GM04503 (cell line): ENCODE measurements at regions not wholly inside any gene's neighbourhood (a gene's known extent, or its start where the extent isn't known, plus 50 kb on each side); places are given as distances from the start of the nearest gene placed in this dataset.
"Not testable (repeated sequence)": the region's sequence is repeated elsewhere in the genome, so short reads cannot be mapped to it uniquely, and the experiment has no call there.

Source experiments
- DNase-seq: peaks from one replicate; pipeline ENCODE4 v3.0.0-alpha.2; 2012; ENCODE audit warnings: low read depth

DNA sequence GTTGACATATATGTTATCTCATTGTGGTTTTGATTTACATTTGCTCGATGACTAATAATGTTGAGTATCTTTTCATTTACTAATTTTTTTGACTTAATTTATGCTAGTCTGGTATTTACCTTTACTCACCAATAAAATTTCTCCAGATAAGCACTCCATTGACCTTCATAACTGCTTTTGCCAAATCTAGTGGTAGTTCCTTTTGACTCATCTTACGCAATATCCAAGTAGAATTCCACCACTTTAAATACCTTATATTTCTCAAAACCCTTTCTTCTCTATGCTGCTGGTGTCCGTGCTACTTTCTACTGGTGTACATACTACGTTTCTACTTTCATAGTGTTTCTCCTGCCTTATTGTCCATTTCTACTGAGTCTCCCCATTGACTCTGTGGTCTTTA lies 407.6 kb upstream of the SPHKAP start:
- DNase-seq, result no peak

DNA sequence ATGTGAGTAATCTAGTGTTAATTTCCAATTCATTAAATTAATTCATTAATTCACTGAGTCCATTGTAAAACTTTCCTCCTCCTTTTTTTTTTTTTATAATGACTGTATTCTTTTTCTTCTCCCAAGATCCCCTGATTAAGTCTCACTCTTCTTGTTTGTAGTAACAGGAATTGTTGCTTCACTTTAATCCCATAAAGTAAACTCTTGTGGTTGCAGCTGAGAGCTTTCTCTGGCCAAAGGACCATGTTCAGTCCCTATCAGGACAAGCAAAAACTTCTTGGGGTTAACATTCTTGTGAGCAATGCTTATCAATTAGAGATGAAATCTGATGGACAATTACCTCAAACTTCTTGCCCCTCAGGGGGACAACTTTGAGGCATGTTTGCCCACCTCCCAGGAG lies 400.2 kb upstream of the SPHKAP start:
- no peak for DNase-seq

DNA sequence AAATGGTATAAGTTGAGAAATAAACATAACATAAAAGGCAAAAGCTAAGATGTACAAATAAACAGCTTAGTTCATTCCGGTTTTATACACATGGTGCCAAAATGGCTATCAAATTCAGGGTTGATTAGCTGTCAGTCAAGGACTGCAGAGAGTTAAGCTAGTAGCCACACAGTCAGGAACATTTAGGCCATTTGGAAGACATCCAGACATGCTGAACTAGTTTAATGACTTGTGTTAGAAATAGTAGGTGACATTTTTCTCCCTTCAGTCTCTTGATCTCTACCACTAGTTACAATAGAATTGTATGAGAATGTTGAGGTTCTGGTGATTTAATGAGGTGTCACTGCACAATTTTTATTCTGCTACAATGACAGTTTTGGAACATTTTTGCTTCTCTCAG lies 394.4 kb upstream of the SPHKAP start:
- DNase-seq, result no peak

DNA sequence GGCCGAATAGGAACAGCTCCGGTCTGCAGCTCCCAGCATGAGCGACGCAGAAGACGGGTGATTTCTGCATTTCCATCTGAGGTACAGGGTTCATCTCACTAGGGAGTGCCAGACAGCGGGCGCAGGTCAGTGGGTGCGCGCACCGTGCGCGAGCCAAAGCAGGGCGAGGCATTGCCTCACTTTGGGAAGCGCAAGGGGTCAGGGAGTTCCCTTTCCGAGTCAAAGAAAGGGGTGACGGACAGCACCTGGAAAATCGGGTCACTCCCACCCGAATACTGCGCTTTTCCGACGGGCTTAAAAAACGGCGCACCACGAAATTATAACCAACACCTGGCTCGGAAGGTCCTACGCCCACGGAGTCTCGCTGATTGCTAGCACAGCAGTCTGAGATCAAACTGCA lies 386.8 kb upstream of the SPHKAP start:
- DNase-seq, result not testable (repeated sequence)

DNA sequence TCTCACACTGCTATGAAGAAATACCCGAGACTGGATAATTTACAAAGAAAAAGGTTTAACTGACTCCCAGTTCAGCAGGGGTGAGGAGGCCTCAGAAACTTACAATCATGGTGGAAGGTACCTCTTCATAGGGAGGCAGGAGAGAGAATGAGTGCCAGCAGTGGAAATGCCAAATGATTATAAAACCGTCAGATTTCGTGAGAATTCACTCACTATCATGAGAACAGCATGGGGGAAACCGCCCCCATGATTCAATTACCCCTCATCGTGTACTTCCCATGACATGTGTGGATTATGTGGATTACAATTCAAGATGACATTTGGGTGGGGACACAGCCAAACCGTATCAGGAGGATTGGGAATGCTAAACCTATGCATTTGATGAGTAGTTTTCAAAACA lies 380.3 kb upstream of the SPHKAP start:
- no peak for DNase-seq

DNA sequence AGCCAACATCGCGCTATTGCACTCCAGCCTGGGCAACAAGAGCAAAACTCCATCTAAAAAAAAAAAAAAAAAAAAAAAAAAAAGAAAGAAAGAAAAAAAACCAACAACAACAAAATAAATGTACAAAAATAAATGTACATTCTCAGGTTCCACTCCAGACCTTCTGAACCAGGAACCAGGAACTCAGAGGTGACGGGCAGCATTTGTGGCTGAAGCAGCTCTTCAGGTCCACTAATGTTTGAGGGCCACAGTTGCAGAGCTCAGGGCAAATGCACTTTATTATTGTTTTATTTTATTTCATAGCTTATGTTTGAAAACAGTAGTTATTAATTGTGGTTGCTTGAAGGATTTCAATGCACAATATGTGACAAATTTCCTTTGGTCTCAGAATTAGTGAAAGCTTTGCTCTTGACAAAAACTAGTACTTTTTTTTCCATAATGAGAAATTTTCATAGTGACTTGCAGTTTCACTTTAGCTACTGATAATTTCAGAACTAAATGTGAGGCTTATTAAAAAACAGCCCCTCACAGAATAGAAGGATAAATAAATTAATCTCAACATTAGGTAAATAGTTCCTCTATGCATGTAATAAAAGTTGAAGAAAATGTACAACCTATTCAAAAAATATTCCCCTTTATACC lies 378.4 kb upstream of the SPHKAP start:
- DNase-seq, result no peak

DNA sequence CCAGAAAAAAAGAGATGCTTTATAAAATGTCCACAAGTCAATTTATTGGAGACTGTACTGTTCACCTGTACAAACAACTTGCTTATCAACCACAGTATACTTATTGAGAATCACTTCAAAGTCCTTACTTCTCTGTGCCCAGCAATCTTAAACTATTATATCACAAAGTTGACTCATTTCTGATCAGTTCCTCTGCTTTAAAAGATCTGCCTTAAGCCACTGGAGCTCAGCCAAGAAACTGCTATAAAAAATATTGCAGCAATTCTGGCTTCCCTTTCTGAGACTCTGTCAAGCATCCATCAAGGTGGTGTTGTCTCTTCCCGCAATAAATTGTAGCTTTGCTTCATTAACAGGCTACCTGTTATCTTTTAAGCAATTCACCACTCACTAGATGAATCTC lies 375.2 kb upstream of the SPHKAP start:
- DNase-seq, result peak; percentile 10

DNA sequence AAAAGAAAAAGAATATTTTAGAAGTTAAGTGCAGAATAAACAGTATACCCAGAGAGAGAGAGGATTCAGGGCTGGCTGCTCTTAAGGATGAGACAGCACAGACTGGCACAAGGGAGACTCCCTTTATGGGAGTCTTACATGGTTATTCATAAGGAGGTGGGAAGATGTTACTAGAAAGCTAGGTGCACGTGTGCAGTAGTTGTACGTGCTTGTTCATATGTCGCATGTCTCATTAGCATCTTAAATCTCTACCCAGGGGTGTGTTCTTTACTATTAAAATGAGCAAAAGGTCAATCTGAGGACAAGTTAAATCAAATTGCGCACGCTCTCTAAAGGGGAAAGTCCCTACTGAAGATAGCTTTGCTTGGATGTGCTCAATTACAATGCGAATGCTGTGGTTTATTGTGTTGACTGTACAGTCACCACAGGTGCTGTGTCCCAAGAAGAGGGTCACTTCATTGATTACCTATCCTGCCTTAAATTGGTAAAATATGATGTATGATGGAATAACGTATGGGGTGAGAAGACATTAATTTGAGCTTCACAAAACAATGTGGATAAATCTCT lies 368.0 kb upstream of the SPHKAP start:
- no peak for DNase-seq

DNA sequence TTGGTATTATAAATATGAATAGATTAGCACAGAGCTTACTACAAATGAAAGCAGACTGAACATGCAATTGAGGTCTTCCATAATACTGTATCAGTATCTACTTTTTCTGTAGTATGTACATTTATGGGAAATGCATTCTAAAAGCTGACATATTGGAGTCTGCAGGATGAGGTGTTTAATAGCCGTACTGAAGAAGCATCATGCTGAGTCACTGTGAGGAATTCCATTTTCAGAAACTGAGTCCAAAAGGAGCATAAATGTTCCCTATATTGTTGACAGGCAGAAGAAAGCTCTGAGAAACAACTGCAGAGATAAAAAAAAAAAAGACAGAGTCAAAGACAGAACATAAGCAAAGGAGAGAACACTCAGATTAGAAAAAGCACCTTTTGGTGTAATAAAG lies 366.7 kb upstream of the SPHKAP start:
- peak; percentile 11 for DNase-seq

DNA sequence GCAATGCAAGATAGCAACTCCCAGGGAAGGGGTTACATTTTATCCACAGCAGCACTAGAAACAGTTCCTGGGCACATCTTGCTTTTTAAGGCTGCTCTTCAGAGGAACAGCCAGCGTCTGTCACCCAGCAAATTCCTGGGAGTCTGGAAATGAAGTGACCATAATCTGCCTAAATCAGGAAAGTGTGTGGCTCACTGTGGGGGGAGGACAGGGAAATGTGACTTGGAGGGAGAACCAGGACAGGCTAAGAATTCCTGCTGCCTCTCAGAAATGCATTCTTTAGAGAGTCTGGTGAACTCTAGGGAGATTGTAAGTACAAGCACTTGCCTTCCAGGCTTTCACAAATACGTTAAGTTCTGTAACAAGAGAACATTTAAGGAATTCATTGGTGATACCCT lies 364.3 kb upstream of the SPHKAP start:
- peak; percentile 15 for DNase-seq

DNA sequence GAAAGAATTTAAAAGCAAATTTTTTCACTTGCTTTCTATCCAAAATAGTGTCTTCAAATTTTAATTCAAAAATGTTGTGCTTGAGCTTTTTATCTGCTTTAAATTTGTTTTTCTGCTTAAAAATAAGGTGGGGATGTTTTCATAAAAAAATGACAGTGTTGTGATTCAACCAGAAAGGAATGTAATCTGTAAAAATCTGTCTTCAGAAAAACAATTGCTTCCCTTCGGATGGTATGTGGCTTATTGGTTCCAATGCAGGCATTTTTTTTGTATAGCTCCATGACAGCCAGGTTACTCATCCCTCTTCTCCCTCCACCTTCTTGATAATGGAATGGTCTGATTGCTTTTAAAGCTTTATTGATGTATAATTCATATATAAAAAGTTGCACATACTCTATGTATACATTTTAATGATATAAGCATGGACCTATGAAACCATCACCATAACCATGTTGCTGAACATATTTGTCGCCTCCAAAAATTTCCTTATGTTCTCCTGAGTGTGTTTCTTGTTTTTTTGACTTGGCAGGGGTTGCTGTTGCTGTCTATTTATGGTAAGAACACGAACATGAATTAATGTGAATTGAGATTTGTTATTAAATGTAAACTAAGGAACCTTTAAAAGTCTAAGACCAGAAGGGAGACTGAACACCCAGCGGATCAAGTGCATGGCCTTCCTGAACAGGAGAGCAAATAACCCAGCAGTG lies 363.7 kb upstream of the SPHKAP start:
- peak; percentile 51 for DNase-seq

DNA sequence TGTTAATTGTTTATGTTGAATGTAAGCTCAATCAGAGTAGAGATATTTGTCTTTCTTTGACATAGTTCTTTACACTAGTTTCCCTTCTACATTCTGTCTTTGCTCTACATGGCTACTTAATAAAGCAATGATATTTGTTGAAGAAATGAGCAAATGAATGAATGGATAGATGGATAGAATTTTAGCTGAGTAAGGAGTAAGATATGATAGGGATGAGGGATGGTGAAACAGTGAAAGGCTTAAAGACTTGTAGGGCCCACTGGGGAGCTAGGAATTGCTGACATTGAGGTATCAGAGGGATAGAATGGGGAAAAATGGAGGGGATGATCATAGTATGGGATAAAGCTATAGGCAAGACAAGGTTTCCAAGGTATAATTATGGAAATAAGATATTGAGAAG lies 361.6 kb upstream of the SPHKAP start:
- DNase-seq, result no peak

DNA sequence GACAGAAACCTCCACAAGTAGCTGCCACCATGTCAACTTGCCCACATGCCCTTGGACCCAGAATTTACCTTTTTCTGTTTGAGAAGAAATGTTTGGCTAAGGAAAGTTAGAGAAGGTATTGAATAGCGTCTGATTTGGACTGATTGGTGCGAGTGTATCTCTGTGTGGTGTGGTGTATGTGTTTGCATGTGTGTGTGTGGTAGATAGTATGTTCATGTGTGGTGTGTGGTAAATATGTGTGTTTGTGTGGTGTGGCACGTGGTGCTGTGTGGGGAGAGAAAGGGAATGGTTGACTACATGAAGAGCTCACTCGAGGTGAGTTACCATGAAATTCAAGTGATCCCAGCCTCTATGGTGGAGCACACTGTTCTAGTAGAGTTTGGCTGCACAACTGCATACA lies 360.8 kb upstream of the SPHKAP start:
- no peak for DNase-seq

DNA sequence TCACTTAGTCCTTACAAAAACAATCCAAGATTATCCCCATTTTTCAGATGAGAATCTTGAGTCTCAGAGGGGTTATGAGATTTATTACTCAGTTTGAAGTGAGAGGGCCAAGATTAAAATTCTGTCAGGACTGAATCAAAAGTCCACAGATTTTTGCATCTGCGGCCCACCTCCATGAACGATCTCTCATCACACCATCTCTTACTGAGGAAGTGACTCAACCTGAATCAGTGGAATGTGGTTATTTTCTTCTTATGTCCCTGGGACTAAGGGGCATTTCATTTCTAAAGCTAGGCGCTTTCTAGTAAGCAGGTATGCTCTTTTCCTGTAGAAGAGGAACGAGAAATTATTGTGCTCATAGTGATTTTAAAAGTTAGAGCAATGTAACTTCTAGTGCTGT lies 360.3 kb upstream of the SPHKAP start:
- DNase-seq, result no peak

DNA sequence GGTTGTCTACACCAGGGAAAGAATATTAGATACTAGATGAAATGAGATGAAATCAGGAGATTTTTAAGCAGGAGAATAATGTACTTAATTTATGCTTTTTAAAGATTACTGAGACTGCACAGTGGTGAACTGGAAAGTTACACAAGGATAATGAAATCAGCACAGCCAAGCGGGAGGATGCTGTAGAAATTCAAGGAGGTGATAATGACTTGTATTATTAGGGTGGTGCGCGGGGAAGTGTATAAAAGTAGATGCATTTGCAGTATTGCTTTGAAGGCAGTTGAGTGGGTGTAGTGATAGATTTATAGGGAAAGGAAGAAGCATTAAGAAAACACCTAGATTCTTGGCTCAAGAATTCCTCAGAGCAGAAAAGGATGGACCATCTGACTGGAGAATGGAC lies 359.5 kb upstream of the SPHKAP start:
- DNase-seq, result no peak

DNA sequence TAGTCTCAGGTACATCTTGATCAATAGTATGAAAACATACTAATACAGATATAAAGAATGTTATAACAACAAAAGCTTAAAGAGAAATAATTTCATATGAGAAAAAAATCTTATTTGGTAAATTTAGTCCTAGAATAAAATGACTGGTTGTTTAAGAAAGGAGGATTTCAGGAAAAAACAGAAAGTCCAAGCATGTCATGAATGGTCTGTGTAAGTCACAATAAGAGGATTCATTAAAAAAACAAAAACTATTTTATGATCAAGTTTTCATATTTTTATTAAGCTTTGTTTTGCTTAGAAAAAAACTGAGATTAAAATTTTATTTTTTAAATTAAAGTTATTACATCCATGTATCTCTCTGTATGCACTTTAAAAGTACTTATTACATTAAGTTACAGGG lies 353.9 kb upstream of the SPHKAP start:
- no peak for DNase-seq

DNA sequence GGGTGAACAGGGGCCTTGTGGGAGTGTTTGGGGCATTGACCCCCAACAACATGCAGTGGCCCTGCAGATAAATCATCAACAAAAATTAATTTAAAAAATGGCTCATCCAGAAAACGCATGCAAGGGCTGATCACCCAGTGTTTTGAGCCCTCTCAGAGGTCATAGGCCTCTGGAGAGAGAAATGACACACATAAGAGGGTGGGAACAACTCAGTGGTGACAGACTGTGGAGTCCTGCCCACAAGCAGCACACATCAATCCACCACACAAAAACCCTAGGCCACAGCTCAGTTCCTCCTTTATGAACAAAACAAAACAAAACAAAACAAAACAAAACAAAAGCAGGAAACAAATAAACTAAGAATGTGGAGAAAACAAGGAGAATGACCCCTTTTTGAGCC lies 351.7 kb upstream of the SPHKAP start:
- DNase-seq, result no peak

DNA sequence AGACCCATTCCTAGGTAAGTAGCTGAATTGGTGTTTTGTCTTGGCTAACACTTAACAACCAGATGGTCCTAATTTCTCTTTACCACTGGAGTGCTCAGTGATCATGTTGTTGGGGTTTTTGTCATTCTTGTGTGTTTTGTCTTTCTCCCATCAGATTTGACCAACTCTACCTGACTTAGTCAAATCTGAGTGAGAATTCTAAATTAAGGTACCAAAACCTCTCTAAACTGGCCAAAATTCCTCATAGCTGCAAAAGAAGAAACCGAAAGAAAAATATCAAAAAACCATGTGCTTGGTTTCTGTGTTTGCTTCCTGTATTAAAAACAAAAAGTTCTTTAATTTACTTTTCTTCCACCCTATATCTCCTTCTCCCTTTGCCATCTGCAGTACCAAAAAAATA lies 350.7 kb upstream of the SPHKAP start:
- no peak for DNase-seq

DNA sequence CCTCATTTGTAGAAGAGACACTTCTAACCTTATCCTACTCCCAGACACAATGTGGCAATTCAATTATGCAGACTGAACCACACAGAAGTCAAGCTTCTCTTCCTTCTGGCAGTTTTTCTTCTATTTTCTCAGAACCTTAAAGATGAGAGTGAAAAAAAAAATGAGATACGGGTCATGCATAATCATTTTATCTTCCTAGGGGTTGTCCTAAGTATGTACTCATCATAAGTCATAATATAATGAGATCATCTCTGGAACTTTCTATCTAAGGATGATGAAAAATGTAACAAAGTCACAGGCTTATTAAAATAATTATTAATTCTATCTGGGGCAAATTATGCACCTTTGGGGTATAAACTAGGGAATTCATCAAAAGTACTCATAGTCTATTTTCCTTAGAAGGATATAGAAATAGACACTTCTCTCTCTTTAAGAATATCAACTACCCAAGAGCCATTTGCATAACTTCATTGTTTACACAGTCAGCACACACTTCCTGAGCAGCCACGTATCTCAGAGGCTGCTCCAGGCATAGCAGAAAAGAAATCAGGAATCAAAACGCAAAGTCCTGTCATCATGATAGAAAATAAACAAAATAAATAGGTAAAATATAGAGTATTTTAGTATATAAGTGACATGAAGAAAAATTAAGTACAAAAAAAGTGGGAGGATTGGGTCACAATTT lies 345.9 kb upstream of the SPHKAP start:
- no peak for DNase-seq

DNA sequence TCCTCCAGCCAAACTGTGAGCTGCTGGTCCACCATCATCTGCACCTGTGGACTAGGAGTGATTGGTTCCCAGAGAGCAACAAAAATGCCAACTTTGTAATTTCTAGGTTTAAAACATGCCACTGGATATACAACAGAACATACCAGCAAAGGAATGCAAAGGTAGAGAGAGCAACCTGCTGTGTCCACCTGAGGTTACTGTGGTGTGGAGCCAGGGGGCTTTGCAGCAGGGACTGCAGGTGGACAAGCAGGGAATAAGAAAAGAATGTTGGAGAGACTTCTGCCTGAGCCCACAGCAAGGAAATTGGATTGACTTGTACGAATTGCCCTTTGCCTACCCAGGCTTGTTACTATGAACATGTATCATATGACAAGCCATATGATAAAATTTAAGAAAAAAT lies 345.2 kb upstream of the SPHKAP start:
- DNase-seq, result no peak

DNA sequence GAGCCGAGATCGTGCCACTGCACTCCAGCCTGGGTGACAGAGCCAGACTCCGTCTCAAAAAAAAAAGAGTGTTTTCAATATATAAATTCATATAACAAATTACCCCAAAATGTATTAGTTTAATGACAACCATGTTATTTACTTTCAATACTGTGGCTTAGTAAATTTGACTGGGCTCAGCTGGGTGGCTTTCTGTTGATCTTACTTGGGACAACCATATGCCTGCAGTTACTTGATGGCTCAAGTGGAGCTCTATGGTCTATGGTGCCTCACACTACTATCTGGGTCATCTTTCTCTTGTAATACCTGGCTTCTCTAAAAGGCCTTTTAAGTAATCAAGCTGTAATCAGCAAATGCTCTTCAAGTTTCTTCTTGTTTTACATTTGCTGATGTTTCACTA lies 341.5 kb upstream of the SPHKAP start:
- DNase-seq, result no peak

DNA sequence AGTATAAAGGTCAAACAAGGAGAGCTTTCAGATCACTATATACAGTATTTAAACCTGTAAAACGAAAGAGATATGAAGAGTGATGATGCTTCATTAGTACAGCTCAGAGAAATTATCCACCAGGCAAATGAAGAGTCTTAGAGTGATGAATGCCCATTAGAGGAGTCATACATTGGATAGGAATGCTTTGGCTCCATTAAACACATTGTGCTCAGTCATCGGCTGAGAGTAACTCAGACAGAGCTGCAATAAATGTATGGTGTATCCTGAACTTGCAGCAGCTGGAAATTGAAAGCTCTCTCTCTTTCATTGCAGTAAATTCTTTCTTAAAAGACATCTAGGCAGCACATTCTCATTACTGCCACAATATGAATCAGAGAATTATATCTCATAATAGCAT lies 340.8 kb upstream of the SPHKAP start:
- DNase-seq, result peak; percentile 27

DNA sequence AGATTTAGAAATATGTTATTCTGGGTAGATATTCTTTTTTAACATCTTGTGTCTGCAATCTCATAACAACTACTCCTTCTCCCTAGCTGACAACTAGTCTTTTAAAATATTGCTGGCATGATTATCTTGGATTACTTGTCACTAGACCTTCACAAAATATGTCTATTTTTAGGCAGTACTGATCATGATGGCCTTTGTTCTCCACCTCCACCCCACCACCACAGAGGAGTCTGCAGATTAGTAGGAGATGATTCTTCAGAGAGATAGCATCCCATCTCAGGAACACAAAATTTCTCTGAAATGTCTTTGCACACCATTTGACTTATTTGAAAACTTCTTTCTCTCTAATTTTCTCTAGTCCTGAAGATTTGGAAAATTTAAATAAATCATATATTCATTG lies 338.1 kb upstream of the SPHKAP start:
- no peak for DNase-seq
